Naive B cell (primary cell): ENCODE measurements at regions not wholly inside any gene's neighbourhood (a gene's known extent, or its start where the extent isn't known, plus 50 kb on each side); places are given as distances from the start of the nearest gene placed in this dataset.

Experiments
- ATAC-seq, 2 donors: fragments of 150-1000 bp; cut with Tn5 transposase; 2 replicates each; pipeline ENCODE4 v1.10.0; 2021; ENCODE audit warnings: low read depth in 2 of 2, mild to moderate bottlenecking in 2 of 2, moderate library complexity in 2 of 2
- DNase-seq: peaks from one replicate; pipeline ENCODE4 v3.0.0; 2022
- H3K27ac Mint-ChIP-seq, 6 donors: one replicate each; pipeline ENCODE4 v1.8.0; 2020 to 2022; ENCODE audit warnings: mild to moderate bottlenecking in 6 of 6, mixed read lengths in 6 of 6, moderate library complexity in 5 of 6, inconsistent platforms in 2 of 6
- H3K27me3 Mint-ChIP-seq, 3 donors: one replicate each; pipeline ENCODE4 v1.8.0; 2021 to 2022; ENCODE audit warnings: mixed read lengths in 3 of 3, mild to moderate bottlenecking in 1 of 3
- H3K36me3 Mint-ChIP-seq, 2 donors: one replicate each; pipeline ENCODE4 v1.8.0; 2020 to 2022; ENCODE audit warnings: mixed read lengths in 2 of 2, inconsistent platforms in 1 of 2, mild to moderate bottlenecking in 1 of 2
- H3K4me1 Mint-ChIP-seq, 3 donors: one replicate each; pipeline ENCODE4 v1.8.0; 2020 to 2022; ENCODE audit warnings: mixed read lengths in 3 of 3, inconsistent platforms in 1 of 3, mild to moderate bottlenecking in 1 of 3, moderate library complexity in 1 of 3
- H3K4me3 Mint-ChIP-seq, 8 donors: one replicate each; pipeline ENCODE4 v1.8.0; 2020 to 2022; ENCODE audit warnings: mild to moderate bottlenecking in 8 of 8, mixed read lengths in 8 of 8, moderate library complexity in 8 of 8, inconsistent platforms in 2 of 8
- H3K9me3 Mint-ChIP-seq, 7 donors: one replicate each; pipeline ENCODE4 v1.8.0; 2020 to 2022; ENCODE audit warnings: mixed read lengths in 7 of 7, mild to moderate bottlenecking in 5 of 7, inconsistent platforms in 2 of 7, moderate library complexity in 1 of 7

GRCh38 chrX:131752493-131753198 is 208.8 kb downstream of the OR13H1 start:
- no peaks in the 10 kb centered on the region for H3K9me3 Mint-ChIP-seq
- peaks cover 0 to 17% (median 4%) of the 10 kb centered on the region in 3 donors for H3K4me1 Mint-ChIP-seq
- peak overlapping the region in 6 of 8 donors; percentile 77 to 95 (median 92) for H3K4me3 Mint-ChIP-seq
- H3K36me3 Mint-ChIP-seq, result peaks cover 0 to 4% of the 10 kb centered on the region in 2 donors
- peak overlapping the region in 5 of 6 donors; percentile 78 to 94 (median 89) for H3K27ac Mint-ChIP-seq
- H3K27me3 Mint-ChIP-seq, result no peaks in the 10 kb centered on the region
- DNase-seq, result peak; percentile 66
- ATAC-seq, result peak in 1 of 2 donors; percentile 60

GRCh38 chrX:131762802-131763234 is 218.9 kb downstream of the OR13H1 start:
- DNase-seq, result peak; percentile 62
- H3K4me1 Mint-ChIP-seq, result peaks cover 0 to 21% (median 0%) of the 10 kb centered on the region in 3 donors
- H3K27ac Mint-ChIP-seq, result peak overlapping the region in 2 of 6 donors; percentile 0 to 46
- ATAC-seq, result peak in 1 of 2 donors; percentile 53
- H3K36me3 Mint-ChIP-seq, result peaks cover 0 to 12% of the 10 kb centered on the region in 2 donors
- H3K27me3 Mint-ChIP-seq, result no peaks in the 10 kb centered on the region
- peaks cover 0 to 13% (median 5%) of the 10 kb centered on the region in 7 donors for H3K9me3 Mint-ChIP-seq
- peak overlapping the region in 6 of 8 donors; percentile 74 to 93 (median 90) for H3K4me3 Mint-ChIP-seq

- Mint-ChIP-seq H3K27me3 (no peaks in the 10 kb centered on the region), H3K4me3 (peak overlapping the region in 6 of 8 donors; percentile 74 to 93 (median 90)), H3K27ac (peak overlapping the region in 5 of 6 donors; percentile 54 to 96 (median 79)), H3K9me3 (peaks cover 0 to 13% (median 5%) of the 10 kb centered on the region in 7 donors), H3K36me3 (peaks cover 0 to 16% of the 10 kb centered on the region in 2 donors), H3K4me1 (peaks cover 0 to 28% (median 0%) of the 10 kb centered on the region in 3 donors)
- DNase-seq (peak; percentile 82), ATAC-seq (peak in 1 of 2 donors; percentile 76)
Observed at GRCh38 chrX:131763674-131764073, 219.8 kb downstream of the OR13H1 start.

DNA sequence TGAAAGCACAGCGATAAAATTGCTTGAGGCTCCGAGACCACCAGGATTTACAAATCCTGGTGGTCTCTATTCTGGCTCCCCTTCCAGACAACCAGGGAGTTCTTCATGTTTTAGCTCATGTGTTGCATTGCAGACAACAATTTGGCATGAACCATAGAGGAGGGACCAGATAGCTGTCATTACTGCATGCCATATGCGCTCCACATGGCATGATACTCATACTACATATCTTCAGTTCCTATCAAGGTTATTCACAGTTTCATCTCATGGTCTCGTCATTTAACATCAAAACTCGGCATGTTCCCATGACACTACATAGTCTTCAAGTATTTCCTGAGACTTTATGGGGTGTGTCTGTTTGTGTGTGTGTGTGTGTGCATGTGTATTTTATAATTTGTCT is 220.3 kb downstream of the OR13H1 start:
- DNase-seq (no peak), ATAC-seq (no peak)
- H3K27ac Mint-ChIP-seq, result peak overlapping the region in 4 of 6 donors; percentile 54 to 95 (median 75)
- peaks cover 0 to 13% (median 5%) of the 10 kb centered on the region in 7 donors for H3K9me3 Mint-ChIP-seq
- no peaks in the 10 kb centered on the region for H3K27me3 Mint-ChIP-seq
- peak overlapping the region in 6 of 8 donors; percentile 74 to 93 (median 90) for H3K4me3 Mint-ChIP-seq
- H3K4me1 Mint-ChIP-seq, result peaks cover 0 to 29% (median 0%) of the 10 kb centered on the region in 3 donors
- peaks cover 0 to 16% of the 10 kb centered on the region in 2 donors for H3K36me3 Mint-ChIP-seq

- ATAC-seq (peak in 1 of 2 donors; percentile 59), DNase-seq (peak; percentile 75)
- Mint-ChIP-seq H3K4me3 (peak overlapping the region in 6 of 8 donors; percentile 74 to 95 (median 92)), H3K9me3 (no peaks in the 10 kb centered on the region), H3K27me3 (no peaks in the 10 kb centered on the region), H3K27ac (peak overlapping the region in 5 of 6 donors; percentile 78 to 93 (median 89)), H3K36me3 (no peaks in the 10 kb centered on the region), H3K4me1 (peaks cover 0 to 23% (median 0%) of the 10 kb centered on the region in 3 donors)
Observed at GRCh38 chrX:131778269-131779218, 234.7 kb downstream of the OR13H1 start.

DNA sequence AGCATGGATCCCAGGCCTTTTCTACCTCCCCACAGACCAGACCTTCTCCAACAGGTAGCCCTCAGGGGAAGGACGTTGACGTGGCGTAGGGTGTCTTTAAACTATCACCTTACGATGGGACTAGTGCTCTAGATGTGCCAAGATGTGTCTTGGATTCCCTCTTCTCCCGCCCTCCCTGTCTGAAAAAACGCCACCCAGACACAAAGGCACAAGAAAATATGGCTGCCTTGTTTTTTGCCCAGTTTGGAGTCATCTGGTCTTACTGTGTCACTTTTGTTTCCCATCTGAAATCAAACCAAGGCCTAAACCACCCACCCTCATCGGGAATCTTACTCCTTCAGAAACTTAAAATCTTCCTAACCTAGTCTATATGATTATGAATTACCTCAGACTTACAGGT is 235.4 kb downstream of the OR13H1 start:
- H3K4me1 Mint-ChIP-seq, result peaks cover 0 to 28% (median 0%) of the 10 kb centered on the region in 3 donors
- H3K27ac Mint-ChIP-seq, result peak overlapping the region in 2 of 6 donors; percentile 78 to 93
- H3K4me3 Mint-ChIP-seq, result peak overlapping the region in 6 of 8 donors; percentile 17 to 95 (median 88)

DNA sequence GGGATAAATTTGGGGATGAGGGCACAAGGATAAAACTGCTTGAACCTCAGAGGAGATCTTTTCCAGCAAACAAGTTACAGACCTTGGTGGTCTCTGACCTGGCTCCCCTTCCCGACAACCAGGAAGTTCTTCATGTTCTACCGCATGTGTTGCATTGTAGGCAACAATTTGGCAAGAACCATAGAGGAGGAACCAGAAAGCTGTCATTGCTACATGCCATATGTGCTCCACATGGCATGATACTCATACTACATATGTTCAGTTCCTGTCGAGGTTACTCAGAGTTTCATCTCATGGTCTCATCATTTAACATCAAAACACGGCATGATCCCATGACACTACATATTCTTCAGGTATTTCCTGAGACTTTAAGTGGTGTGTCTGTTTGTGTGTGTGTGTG is 235.9 kb downstream of the OR13H1 start:
- no peak for DNase-seq
- Mint-ChIP-seq H3K4me3 (peak overlapping the region in 5 of 8 donors; percentile 13 to 94 (median 88)), H3K27me3 (no peaks in the 10 kb centered on the region)

More for the DNA sequence above, 235.4 kb downstream of the OR13H1 start:
- no peaks in the 10 kb centered on the region for H3K36me3 Mint-ChIP-seq
- H3K9me3 Mint-ChIP-seq, result no peaks in the 10 kb centered on the region
- DNase-seq (no peak), ATAC-seq (no peak)
- no peaks in the 10 kb centered on the region for H3K27me3 Mint-ChIP-seq

GRCh38 chrX:131782646-131783045 is 238.8 kb downstream of the OR13H1 start:
- no peak for ATAC-seq
- Mint-ChIP-seq H3K9me3 (no peaks in the 10 kb centered on the region), H3K36me3 (no peaks in the 10 kb centered on the region), H3K4me1 (peaks cover 0 to 28% (median 0%) of the 10 kb centered on the region in 3 donors), H3K27ac (no peak overlapping the region), H3K27me3 (no peaks in the 10 kb centered on the region), H3K4me3 (no peak overlapping the region)
- DNase-seq, result no peak

More for the DNA sequence above, 235.9 kb downstream of the OR13H1 start:
- peaks cover 0 to 28% (median 0%) of the 10 kb centered on the region in 3 donors for H3K4me1 Mint-ChIP-seq
- no peaks in the 10 kb centered on the region for H3K9me3 Mint-ChIP-seq
- no peak for ATAC-seq
- peak overlapping the region in 1 of 6 donors; percentile 78 for H3K27ac Mint-ChIP-seq
- no peaks in the 10 kb centered on the region for H3K36me3 Mint-ChIP-seq

GRCh38 chrX:131783555-131784308 is 239.4 kb upstream of the STK26 start:
- Mint-ChIP-seq H3K27ac (peak overlapping the region in 5 of 6 donors; percentile 19 to 80 (median 59)), H3K4me3 (peak overlapping the region in 6 of 8 donors; percentile 31 to 74 (median 66)), H3K36me3 (no peaks in the 10 kb centered on the region), H3K9me3 (no peaks in the 10 kb centered on the region), H3K4me1 (peaks cover 0 to 18% (median 0%) of the 10 kb centered on the region in 3 donors), H3K27me3 (no peaks in the 10 kb centered on the region)
- ATAC-seq (peak in 1 of 2 donors; percentile 32), DNase-seq (peak; percentile 82)

GRCh38 chrX:131789664-131790063 is 233.4 kb upstream of the STK26 start:
- DNase-seq (no peak), ATAC-seq (no peak)
- Mint-ChIP-seq H3K4me3 (no peak overlapping the region), H3K9me3 (no peaks in the 10 kb centered on the region), H3K36me3 (peaks cover 6 to 12% of the 10 kb centered on the region in 2 donors), H3K27ac (no peak overlapping the region), H3K27me3 (no peaks in the 10 kb centered on the region), H3K4me1 (peaks cover 0 to 17% (median 8%) of the 10 kb centered on the region in 3 donors)

GRCh38 chrX:131791608-131792355 is 231.3 kb upstream of the STK26 start:
- Mint-ChIP-seq H3K36me3 (peaks cover 6 to 12% of the 10 kb centered on the region in 2 donors), H3K27me3 (no peaks in the 10 kb centered on the region), H3K4me1 (peaks cover 0 to 22% (median 8%) of the 10 kb centered on the region in 3 donors), H3K27ac (peak overlapping the region in 4 of 6 donors; percentile 17 to 99 (median 96)), H3K4me3 (peak overlapping the region in 6 of 8 donors; percentile 90 to 100 (median 96)), H3K9me3 (no peaks in the 10 kb centered on the region)
- DNase-seq, result no peak
- ATAC-seq, result no peak

- peak in 1 of 2 donors; percentile 77 for ATAC-seq
- Mint-ChIP-seq H3K36me3 (peaks cover 6 to 12% of the 10 kb centered on the region in 2 donors), H3K27me3 (no peaks in the 10 kb centered on the region), H3K4me3 (peak overlapping the region in 6 of 8 donors; percentile 90 to 100 (median 96)), H3K9me3 (no peaks in the 10 kb centered on the region), H3K27ac (peak overlapping the region in 5 of 6 donors; percentile 83 to 99 (median 97)), H3K4me1 (peaks cover 0 to 22% (median 8%) of the 10 kb centered on the region in 3 donors)
- peak; percentile 86 for DNase-seq
Observed at GRCh38 chrX:131792356-131792749, 230.7 kb upstream of the STK26 start.
